SK-N-SH treated with all-trans-retinoic acid at 6 μM for 48 hours (cell line): ENCODE measurements at regions not wholly inside any gene's neighbourhood (a gene's known extent, or its start where the extent isn't known, plus 50 kb on each side); places are given as distances from the start of the nearest gene placed in this dataset.

Source experiments
- ATAC-seq: fragments of 200-7000 bp; cut with Tn5 transposase; 3 replicates; pipeline ENCODE4 v1.9.1; 2020; ENCODE audit warnings: mild to moderate bottlenecking, moderate library complexity
- ARNTL ChIP-seq: fragments of 450-650 bp; formaldehyde crosslinking; IDR thresholded peaks from 2 replicates; pipeline ENCODE4 v1.5.0; 2020; ENCODE audit warnings: low read depth, mild to moderate bottlenecking, moderate library complexity, borderline replicate concordance
- BACH2 ChIP-seq: fragments of 250-450 bp; sonication (Bioruptor Pico); IDR thresholded peaks from 2 replicates; pipeline ENCODE4 v1.9.0; 2021; ENCODE audit warnings: mild to moderate bottlenecking, borderline replicate concordance
- CSDC2 ChIP-seq: fragments of 250-450 bp; sonication (Bioruptor Pico); IDR thresholded peaks from 2 replicates; pipeline ENCODE4 v1.5.0; 2020; ENCODE audit warnings: mild to moderate bottlenecking, moderate library complexity
- ESRRG ChIP-seq: fragments of 250-450 bp; sonication (Bioruptor Pico); IDR thresholded peaks from 2 replicates; pipeline ENCODE4 v1.6.1; 2021; ENCODE audit warnings: mild to moderate bottlenecking
- GLIS3 ChIP-seq: fragments of 250-450 bp; sonication (Bioruptor Pico); IDR thresholded peaks from 2 replicates; pipeline ENCODE4 v1.5.0; 2020; ENCODE audit warnings: mild to moderate bottlenecking, moderate library complexity
- ISL1 ChIP-seq: fragments of 250-450 bp; sonication (Bioruptor Pico); IDR thresholded peaks from 2 replicates; pipeline ENCODE4 v2.1.2; 2022; ENCODE audit warnings: mild to moderate bottlenecking, moderate library complexity
- OSR1 ChIP-seq: fragments of 250-450 bp; sonication (Bioruptor Pico); IDR thresholded peaks from 2 replicates; pipeline ENCODE4 v1.8.0; 2022; ENCODE audit warnings: moderate library complexity, mild to moderate bottlenecking, inconsistent platforms
- PPARA ChIP-seq: fragments of 250-450 bp; sonication (Bioruptor Pico); IDR thresholded peaks from 2 replicates; pipeline ENCODE4 v1.5.0; 2020; ENCODE audit warnings: mild to moderate bottlenecking, borderline replicate concordance
- RARB ChIP-seq: fragments of 250-450 bp; sonication (Bioruptor Pico); IDR thresholded peaks from 2 replicates; pipeline ENCODE4 v1.8.0; 2021; ENCODE audit warnings: mild to moderate bottlenecking, moderate library complexity
- SNAI2 ChIP-seq: fragments of 250-450 bp; sonication (Bioruptor Pico); IDR thresholded peaks from 2 replicates; pipeline ENCODE4 v1.5.0; 2020; ENCODE audit warnings: mild to moderate bottlenecking, moderate library complexity
- TCF4 ChIP-seq: fragments of 250-450 bp; sonication (Bioruptor Pico); IDR thresholded peaks from 2 replicates; pipeline ENCODE4 v1.8.0; 2021; ENCODE audit warnings: mild to moderate bottlenecking, moderate library complexity, borderline replicate concordance
- TOX ChIP-seq: fragments of 250-450 bp; sonication (Bioruptor Pico); IDR thresholded peaks from 2 replicates; pipeline ENCODE4 v1.8.0; 2021; ENCODE audit warnings: mild to moderate bottlenecking, moderate library complexity, borderline replicate concordance
- ZC3H10 ChIP-seq: fragments of 250-450 bp; sonication (Bioruptor Pico); IDR thresholded peaks from 2 replicates; pipeline ENCODE4 v1.5.1; 2021; ENCODE audit warnings: mild to moderate bottlenecking, moderate library complexity
- ZFP3 ChIP-seq: fragments of 250-450 bp; sonication (Bioruptor Pico); IDR thresholded peaks from 2 replicates; pipeline ENCODE4 v1.5.0; 2020; ENCODE audit warnings: mild to moderate bottlenecking, moderate library complexity
- ZFP30 ChIP-seq: fragments of 450-650 bp; formaldehyde crosslinking; IDR thresholded peaks from 2 replicates; pipeline ENCODE4 v1.5.0; 2022; ENCODE audit warnings: mild to moderate bottlenecking, moderate library complexity
- ZNF565 ChIP-seq: fragments of 450-650 bp; formaldehyde crosslinking; conservative IDR thresholded peaks from 2 replicates; pipeline ENCODE4 v1.5.0; 2020; ENCODE audit warnings: low read depth, mild to moderate bottlenecking, moderate library complexity
- ZNF70 ChIP-seq: fragments of 450-650 bp; formaldehyde crosslinking; IDR thresholded peaks from 2 replicates; pipeline ENCODE4 v1.5.0; 2020; ENCODE audit warnings: mild to moderate bottlenecking, moderate library complexity
- ZNF8 ChIP-seq: fragments of 450-650 bp; formaldehyde crosslinking; IDR thresholded peaks from 2 replicates; pipeline ENCODE4 v1.5.0; 2020; ENCODE audit warnings: mild to moderate bottlenecking, moderate library complexity
- TF ChIP-seq, protein P1 (sequence below): fragments of 250-450 bp; sonication (Bioruptor Pico); IDR thresholded peaks from 2 replicates; pipeline ENCODE4 v1.5.0; 2020; ENCODE audit warnings: mild to moderate bottlenecking, moderate library complexity
- TF ChIP-seq, protein P2 (sequence below): fragments of 250-450 bp; sonication (Bioruptor Pico); IDR thresholded peaks from 2 replicates; pipeline ENCODE4 v1.8.0; 2021; ENCODE audit warnings: low read depth, mild to moderate bottlenecking, moderate library complexity, borderline replicate concordance
- TF ChIP-seq, protein P3 (sequence below): fragments of 250-450 bp; sonication (Bioruptor Pico); IDR thresholded peaks from 2 replicates; pipeline ENCODE4 v1.5.1; 2021; ENCODE audit warnings: mild to moderate bottlenecking, moderate library complexity
- TF ChIP-seq, protein P4 (sequence below): fragments of 250-450 bp; sonication (Bioruptor Pico); IDR thresholded peaks from 2 replicates; pipeline ENCODE4 v1.8.0; 2020; ENCODE audit warnings: mild to moderate bottlenecking, moderate library complexity, borderline replicate concordance
- TF ChIP-seq, protein P5 (sequence below): fragments of 250-450 bp; sonication (Bioruptor Pico); IDR thresholded peaks from 2 replicates; pipeline ENCODE4 v1.5.1; 2020; ENCODE audit warnings: low read depth, mild to moderate bottlenecking, moderate library complexity

DNA sequence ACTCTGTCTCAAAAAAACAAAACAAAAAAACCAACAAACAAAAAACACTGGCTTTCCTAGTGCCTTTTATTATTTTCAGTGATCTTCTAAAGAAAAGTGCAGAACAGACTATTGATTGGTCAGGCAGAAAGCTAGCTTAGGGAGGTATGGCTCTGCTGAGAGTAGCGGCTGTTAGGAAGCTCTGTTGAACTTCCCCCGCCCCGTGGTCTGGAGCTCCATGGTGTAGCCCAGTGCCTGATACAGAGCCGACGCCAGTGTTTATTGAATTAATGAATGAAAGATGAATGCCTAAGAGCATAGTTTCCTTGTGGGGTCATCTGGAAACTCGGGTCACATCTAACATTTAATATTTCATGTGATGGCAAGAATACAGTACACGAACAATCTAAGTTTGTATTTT is 90.5 kb upstream of the ARMC3 start:
- ATAC-seq: no peak
- TF ChIP-seq BACH2 (CRISPR knock-in tag) (no peak), TOX (CRISPR knock-in tag) (no peak), ZC3H10 (no peak), ZFP30 (no peak), PPARA (CRISPR knock-in tag) (no peak), GLIS3 (no peak), CSDC2 (CRISPR knock-in tag) (no peak), SNAI2 (CRISPR knock-in tag) (no peak), RARB (CRISPR knock-in tag) (no peak), ESRRG (CRISPR knock-in tag) (no peak), ARNTL (CRISPR knock-in tag) (no peak), ZFP3 (CRISPR knock-in tag) (no peak)
- TF ChIP-seq, protein P1, sequence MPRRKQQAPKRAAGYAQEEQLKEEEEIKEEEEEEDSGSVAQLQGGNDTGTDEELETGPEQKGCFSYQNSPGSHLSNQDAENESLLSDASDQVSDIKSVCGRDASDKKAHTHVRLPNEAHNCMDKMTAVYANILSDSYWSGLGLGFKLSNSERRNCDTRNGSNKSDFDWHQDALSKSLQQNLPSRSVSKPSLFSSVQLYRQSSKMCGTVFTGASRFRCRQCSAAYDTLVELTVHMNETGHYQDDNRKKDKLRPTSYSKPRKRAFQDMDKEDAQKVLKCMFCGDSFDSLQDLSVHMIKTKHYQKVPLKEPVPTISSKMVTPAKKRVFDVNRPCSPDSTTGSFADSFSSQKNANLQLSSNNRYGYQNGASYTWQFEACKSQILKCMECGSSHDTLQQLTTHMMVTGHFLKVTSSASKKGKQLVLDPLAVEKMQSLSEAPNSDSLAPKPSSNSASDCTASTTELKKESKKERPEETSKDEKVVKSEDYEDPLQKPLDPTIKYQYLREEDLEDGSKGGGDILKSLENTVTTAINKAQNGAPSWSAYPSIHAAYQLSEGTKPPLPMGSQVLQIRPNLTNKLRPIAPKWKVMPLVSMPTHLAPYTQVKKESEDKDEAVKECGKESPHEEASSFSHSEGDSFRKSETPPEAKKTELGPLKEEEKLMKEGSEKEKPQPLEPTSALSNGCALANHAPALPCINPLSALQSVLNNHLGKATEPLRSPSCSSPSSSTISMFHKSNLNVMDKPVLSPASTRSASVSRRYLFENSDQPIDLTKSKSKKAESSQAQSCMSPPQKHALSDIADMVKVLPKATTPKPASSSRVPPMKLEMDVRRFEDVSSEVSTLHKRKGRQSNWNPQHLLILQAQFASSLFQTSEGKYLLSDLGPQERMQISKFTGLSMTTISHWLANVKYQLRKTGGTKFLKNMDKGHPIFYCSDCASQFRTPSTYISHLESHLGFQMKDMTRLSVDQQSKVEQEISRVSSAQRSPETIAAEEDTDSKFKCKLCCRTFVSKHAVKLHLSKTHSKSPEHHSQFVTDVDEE (CRISPR knock-in tag): no peak
- TF ChIP-seq, protein P2, sequence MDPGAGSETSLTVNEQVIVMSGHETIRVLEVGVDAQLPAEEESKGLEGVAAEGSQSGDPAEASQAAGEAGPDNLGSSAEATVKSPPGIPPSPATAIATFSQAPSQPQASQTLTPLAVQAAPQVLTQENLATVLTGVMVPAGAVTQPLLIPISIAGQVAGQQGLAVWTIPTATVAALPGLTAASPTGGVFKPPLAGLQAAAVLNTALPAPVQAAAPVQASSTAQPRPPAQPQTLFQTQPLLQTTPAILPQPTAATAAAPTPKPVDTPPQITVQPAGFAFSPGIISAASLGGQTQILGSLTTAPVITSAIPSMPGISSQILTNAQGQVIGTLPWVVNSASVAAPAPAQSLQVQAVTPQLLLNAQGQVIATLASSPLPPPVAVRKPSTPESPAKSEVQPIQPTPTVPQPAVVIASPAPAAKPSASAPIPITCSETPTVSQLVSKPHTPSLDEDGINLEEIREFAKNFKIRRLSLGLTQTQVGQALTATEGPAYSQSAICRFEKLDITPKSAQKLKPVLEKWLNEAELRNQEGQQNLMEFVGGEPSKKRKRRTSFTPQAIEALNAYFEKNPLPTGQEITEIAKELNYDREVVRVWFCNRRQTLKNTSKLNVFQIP (CRISPR knock-in tag): no peak
- TF ChIP-seq, protein P3, sequence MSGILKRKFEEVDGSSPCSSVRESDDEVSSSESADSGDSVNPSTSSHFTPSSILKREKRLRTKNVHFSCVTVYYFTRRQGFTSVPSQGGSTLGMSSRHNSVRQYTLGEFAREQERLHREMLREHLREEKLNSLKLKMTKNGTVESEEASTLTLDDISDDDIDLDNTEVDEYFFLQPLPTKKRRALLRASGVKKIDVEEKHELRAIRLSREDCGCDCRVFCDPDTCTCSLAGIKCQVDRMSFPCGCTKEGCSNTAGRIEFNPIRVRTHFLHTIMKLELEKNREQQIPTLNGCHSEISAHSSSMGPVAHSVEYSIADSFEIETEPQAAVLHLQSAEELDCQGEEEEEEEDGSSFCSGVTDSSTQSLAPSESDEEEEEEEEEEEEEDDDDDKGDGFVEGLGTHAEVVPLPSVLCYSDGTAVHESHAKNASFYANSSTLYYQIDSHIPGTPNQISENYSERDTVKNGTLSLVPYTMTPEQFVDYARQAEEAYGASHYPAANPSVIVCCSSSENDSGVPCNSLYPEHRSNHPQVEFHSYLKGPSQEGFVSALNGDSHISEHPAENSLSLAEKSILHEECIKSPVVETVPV: no peak
- TF ChIP-seq, protein P4, sequence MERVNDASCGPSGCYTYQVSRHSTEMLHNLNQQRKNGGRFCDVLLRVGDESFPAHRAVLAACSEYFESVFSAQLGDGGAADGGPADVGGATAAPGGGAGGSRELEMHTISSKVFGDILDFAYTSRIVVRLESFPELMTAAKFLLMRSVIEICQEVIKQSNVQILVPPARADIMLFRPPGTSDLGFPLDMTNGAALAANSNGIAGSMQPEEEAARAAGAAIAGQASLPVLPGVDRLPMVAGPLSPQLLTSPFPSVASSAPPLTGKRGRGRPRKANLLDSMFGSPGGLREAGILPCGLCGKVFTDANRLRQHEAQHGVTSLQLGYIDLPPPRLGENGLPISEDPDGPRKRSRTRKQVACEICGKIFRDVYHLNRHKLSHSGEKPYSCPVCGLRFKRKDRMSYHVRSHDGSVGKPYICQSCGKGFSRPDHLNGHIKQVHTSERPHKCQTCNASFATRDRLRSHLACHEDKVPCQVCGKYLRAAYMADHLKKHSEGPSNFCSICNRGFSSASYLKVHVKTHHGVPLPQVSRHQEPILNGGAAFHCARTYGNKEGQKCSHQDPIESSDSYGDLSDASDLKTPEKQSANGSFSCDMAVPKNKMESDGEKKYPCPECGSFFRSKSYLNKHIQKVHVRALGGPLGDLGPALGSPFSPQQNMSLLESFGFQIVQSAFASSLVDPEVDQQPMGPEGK: no peak

DNA sequence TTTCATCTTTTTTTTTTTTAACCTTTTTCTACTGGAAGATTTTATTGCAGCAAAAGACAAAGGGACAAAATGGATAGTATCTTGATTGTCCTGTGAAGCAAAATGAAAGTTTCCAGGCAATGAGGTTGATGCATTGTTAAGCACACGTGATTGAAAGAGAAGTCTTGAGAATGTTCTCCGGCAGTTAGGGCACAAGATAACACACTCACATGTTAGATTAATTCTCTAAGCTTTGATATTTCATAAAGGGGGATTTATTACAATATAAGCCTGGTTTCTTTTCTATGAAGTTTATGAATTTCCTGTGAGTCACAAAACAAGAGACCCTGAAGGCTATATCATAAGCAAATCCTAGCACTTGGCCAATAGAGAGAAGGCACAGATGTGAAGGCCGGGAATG is 93.4 kb upstream of the ARMC3 start:
- TF ChIP-seq ARNTL (CRISPR knock-in tag) (no peak), ZFP3 (CRISPR knock-in tag) (no peak), PPARA (CRISPR knock-in tag) (no peak), ZNF565 (CRISPR knock-in tag) (no peak), TCF4 (CRISPR knock-in tag) (no peak), ZNF70 (no peak), ZNF8 (CRISPR knock-in tag) (no peak), CSDC2 (CRISPR knock-in tag) (no peak)
- TF ChIP-seq, protein P5, sequence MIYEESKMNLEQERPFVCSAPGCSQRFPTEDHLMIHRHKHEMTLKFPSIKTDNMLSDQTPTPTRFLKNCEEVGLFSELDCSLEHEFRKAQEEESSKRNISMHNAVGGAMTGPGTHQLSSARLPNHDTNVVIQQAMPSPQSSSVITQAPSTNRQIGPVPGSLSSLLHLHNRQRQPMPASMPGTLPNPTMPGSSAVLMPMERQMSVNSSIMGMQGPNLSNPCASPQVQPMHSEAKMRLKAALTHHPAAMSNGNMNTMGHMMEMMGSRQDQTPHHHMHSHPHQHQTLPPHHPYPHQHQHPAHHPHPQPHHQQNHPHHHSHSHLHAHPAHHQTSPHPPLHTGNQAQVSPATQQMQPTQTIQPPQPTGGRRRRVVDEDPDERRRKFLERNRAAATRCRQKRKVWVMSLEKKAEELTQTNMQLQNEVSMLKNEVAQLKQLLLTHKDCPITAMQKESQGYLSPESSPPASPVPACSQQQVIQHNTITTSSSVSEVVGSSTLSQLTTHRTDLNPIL (CRISPR knock-in tag): no peak
- TF ChIP-seq, all 23 proteins: peak for 0
- no peak for ATAC-seq

DNA sequence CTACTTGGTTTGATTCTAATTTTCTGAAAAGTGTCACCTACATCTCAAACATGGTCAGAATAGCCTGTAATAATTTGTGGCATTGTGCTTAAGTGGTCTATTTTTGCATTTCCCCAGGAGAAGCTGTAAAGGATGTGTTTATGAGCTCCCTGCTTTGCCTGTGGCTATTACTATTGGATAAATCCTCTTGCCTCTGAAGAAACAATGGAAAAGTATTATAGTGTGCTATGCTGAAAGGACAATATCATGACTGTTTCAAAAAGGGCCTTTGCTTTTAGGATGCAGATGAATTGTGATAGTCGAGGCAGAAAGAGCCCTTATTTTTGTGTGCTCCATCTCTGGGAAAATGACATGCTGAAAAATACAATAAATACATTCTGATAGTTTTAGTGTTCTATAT is 94.1 kb upstream of the ARMC3 start:
- TF ChIP-seq, protein P2 (CRISPR knock-in tag): no peak
- no peak for TF ChIP-seq OSR1 (CRISPR knock-in tag)
- no peak for TF ChIP-seq ZFP30
- no peak for TF ChIP-seq ZNF565 (CRISPR knock-in tag)
- no peak for TF ChIP-seq GLIS3
- no peak for TF ChIP-seq ZNF8 (CRISPR knock-in tag)
- no peak for TF ChIP-seq ZFP3 (CRISPR knock-in tag)
- TF ChIP-seq ISL1: no peak
- no peak for ATAC-seq
